ENCODE measurements at regions not wholly inside any gene's neighbourhood (a gene's known extent, or its start where the extent isn't known, plus 50 kb on each side); places are given as distances from the start of the nearest gene placed in this dataset.

GRCh38 chr10:33838731-33839130 lies 504.3 kb upstream of the NRP1 start:
- no peak for ATAC-seq (ENCODE audit: low read depth)
- TF ChIP-seq CTCF (IDR thresholded peaks at IDR 0.05; ENCODE audit: poor library complexity, severe bottlenecking): no peak

GRCh38 chr10:33837736-33838135 lies 503.3 kb upstream of the NRP1 start:
- H3K4me1 ChIP-seq (ENCODE audit: insufficient read depth, poor library complexity, severe bottlenecking): no peaks in the 10 kb centered on the region
- no peak for DNase-seq (ENCODE audit: low spot score)
- H3K27me3 ChIP-seq (ENCODE audit: insufficient read depth, poor library complexity, severe bottlenecking): no peaks in the 10 kb centered on the region
- no peaks in the 10 kb centered on the region for H3K36me3 ChIP-seq (ENCODE audit: low read depth)
- no peak for TF ChIP-seq CTCF (IDR thresholded peaks at IDR 0.05; ENCODE audit: poor library complexity, severe bottlenecking)
- no peaks in the 10 kb centered on the region for H3K9me3 ChIP-seq (ENCODE audit: severe bottlenecking)
- no peak overlapping the region for H3K4me3 ChIP-seq (ENCODE audit: severe bottlenecking)
- no peak for ATAC-seq (ENCODE audit: low read depth)
- no peak overlapping the region for H3K27ac ChIP-seq (ENCODE audit: poor library complexity, severe bottlenecking)

More at GRCh38 chr10:33838731-33839130, 504.3 kb upstream of the NRP1 start:
- H3K27me3 ChIP-seq (ENCODE audit: insufficient read depth, poor library complexity, severe bottlenecking): no peaks in the 10 kb centered on the region
- no peaks in the 10 kb centered on the region for H3K9me3 ChIP-seq (ENCODE audit: severe bottlenecking)
- DNase-seq (ENCODE audit: low spot score): no peak
- H3K27ac ChIP-seq (ENCODE audit: poor library complexity, severe bottlenecking): no peak overlapping the region
- H3K36me3 ChIP-seq (ENCODE audit: low read depth): no peaks in the 10 kb centered on the region
- H3K4me1 ChIP-seq (ENCODE audit: insufficient read depth, poor library complexity, severe bottlenecking): no peaks in the 10 kb centered on the region
- H3K4me3 ChIP-seq (ENCODE audit: severe bottlenecking): no peak overlapping the region

- Histone ChIP-seq H3K9me3 (ENCODE audit: severe bottlenecking) (no peaks in the 10 kb centered on the region), H3K4me3 (ENCODE audit: severe bottlenecking) (no peak overlapping the region), H3K27ac (ENCODE audit: poor library complexity, severe bottlenecking) (no peak overlapping the region), H3K27me3 (ENCODE audit: insufficient read depth, poor library complexity, severe bottlenecking) (no peaks in the 10 kb centered on the region), H3K36me3 (ENCODE audit: low read depth) (no peaks in the 10 kb centered on the region), H3K4me1 (ENCODE audit: insufficient read depth, poor library complexity, severe bottlenecking) (no peaks in the 10 kb centered on the region)
- ATAC-seq (ENCODE audit: low read depth): no peak
- no peak for TF ChIP-seq CTCF (IDR thresholded peaks at IDR 0.05; ENCODE audit: poor library complexity, severe bottlenecking)
- no peak for DNase-seq (ENCODE audit: low spot score)
Measured at GRCh38 chr10:33835556-33835955, 501.1 kb upstream of the NRP1 start.

GRCh38 chr10:33833566-33833965 lies 499.1 kb upstream of the NRP1 start:
- ATAC-seq (ENCODE audit: low read depth): no peak
- H3K4me3 ChIP-seq (ENCODE audit: severe bottlenecking): no peak overlapping the region
- H3K36me3 ChIP-seq (ENCODE audit: low read depth): no peaks in the 10 kb centered on the region
- no peaks in the 10 kb centered on the region for H3K4me1 ChIP-seq (ENCODE audit: insufficient read depth, poor library complexity, severe bottlenecking)
- no peak for TF ChIP-seq CTCF (IDR thresholded peaks at IDR 0.05; ENCODE audit: poor library complexity, severe bottlenecking)
- H3K27ac ChIP-seq (ENCODE audit: poor library complexity, severe bottlenecking): no peak overlapping the region
- DNase-seq (ENCODE audit: low spot score): no peak
- H3K27me3 ChIP-seq (ENCODE audit: insufficient read depth, poor library complexity, severe bottlenecking): no peaks in the 10 kb centered on the region
- H3K9me3 ChIP-seq (ENCODE audit: severe bottlenecking): no peaks in the 10 kb centered on the region

- no peak for ATAC-seq (ENCODE audit: low read depth)
- Histone ChIP-seq H3K36me3 (ENCODE audit: low read depth) (no peaks in the 10 kb centered on the region), H3K27me3 (ENCODE audit: insufficient read depth, poor library complexity, severe bottlenecking) (no peaks in the 10 kb centered on the region), H3K9me3 (ENCODE audit: severe bottlenecking) (no peaks in the 10 kb centered on the region), H3K4me1 (ENCODE audit: insufficient read depth, poor library complexity, severe bottlenecking) (no peaks in the 10 kb centered on the region), H3K4me3 (ENCODE audit: severe bottlenecking) (no peak overlapping the region), H3K27ac (ENCODE audit: poor library complexity, severe bottlenecking) (no peak overlapping the region)
- DNase-seq (ENCODE audit: low spot score): no peak
- TF ChIP-seq CTCF (IDR thresholded peaks at IDR 0.05; ENCODE audit: poor library complexity, severe bottlenecking): no peak
Measured at GRCh38 chr10:33832124-33832787, 497.8 kb upstream of the NRP1 start.
